NCI-H460 (cell line): ENCODE measurements at regions not wholly inside any gene's neighbourhood (a gene's known extent, or its start where the extent isn't known, plus 50 kb on each side); places are given as distances from the start of the nearest gene placed in this dataset.
A peak's percentile ranks its signal among the peaks of the same experiment; 100 is the strongest.

Experiments used
- DNase-seq: peaks from one replicate; pipeline ENCODE4 v3.0.0-alpha.2; 2016; ENCODE audit warnings: low read depth; ENCODE audit errors: extremely low read depth

GRCh38 chrX:5122181-5122678 is 1106.4 kb downstream of the NLGN4X start:
- DNase-seq = no peak

DNA sequence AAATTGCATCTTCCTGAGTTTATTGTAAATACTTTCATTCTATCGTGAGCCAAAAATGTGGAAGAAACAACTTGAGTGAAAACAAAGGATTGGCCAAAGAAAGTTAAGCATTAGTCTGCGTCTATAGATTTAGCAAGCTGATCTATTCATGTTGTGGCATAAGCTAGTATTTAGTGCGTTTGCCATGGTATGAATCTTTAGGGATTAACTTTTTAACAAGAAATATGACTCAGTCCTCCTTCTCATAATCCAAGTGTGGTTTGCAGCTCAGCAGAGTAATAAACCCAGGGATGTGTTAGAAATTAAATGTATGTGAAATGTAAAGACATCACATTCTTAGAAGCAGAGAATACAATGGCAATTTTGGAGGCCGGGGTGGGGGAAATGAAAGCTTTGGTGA is 1110.9 kb downstream of the NLGN4X start:
- DNase-seq = no peak

GRCh38 chrX:5113128-5113527 is 1115.5 kb downstream of the NLGN4X start:
- DNase-seq = no peak

DNA sequence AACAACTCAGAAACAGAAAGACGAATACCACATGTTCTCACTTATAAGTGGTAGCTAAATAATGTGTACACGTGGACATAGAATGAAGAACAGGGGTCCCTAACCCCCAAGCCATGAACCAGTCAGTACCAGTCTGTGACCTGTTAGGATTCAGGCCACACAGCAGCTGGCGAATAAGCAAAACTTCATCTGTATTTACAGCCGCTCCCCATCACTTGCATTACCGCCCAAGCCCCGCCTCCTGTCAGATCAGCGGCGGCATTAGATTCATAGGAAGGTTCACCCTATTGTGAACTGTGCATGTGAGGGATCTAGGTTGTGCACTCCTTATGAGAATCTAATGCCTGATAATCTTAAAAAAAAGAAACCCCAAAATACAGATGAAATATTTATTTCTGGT is 1128.7 kb downstream of the NLGN4X start:
- DNase-seq = no peak

- no peak for DNase-seq
Measured at GRCh38 chrX:5086388-5086787, 1142.3 kb downstream of the NLGN4X start.

- DNase-seq = no peak
Measured at GRCh38 chrX:5084279-5084678, 1144.4 kb downstream of the NLGN4X start.

DNA sequence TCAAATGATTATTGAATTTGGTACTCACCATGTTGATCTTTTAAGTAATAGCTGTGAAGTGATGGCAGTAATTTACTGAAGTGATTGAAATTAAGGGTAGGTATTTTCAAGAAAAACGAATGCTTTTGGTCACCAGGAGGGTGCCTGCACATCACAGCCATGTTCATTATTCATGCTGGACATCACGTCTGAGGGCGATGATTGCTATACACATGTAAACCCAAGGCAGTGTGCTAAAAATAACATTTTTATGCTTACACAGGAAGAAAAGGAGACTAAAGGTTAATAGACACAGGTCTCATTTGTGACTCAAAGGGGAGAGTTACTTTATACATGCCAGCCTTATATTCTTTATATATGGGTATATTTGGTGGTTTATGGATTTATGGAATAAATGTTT is 1146.0 kb downstream of the NLGN4X start:
- DNase-seq = no peak

GRCh38 chrX:5080791-5081190 is 1147.9 kb downstream of the NLGN4X start:
- DNase-seq = no peak

DNA sequence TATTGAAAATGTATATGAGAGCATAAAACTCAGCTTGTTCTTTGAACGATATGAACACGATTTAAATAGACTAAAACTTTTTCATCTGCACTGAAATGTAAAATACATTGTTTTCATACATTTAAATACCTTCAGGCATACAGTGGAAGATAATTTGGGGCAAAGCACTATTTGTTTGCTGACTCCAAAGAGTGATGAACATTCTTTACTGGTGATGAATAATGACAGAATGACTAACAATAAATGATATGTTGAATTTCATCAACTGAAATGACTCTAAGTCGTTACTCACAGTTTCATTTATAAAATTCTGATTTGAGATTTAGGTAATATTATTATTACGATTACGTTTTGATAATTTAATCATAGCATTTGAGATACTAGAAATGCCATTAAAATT is 1160.1 kb downstream of the NLGN4X start:
- no peak for DNase-seq

DNA sequence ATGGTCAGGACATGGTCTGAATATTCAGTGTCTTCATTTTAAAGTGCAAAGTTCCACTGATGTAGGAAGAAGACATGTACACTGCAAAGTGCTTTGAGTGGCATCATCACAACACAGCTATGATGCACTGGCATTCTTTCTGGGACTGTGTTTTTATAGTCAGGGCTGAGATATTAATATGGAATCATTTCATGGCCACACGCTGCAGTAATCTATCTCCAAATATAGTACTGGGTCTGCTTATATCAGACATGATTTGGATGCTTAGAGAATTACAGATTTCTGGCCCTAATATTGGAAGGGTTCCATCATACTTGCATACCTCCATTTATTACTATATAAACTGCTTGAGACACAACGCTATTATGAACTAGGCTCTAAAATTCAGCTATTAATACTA is 1170.9 kb downstream of the NLGN4X start:
- DNase-seq = no peak

- DNase-seq = no peak
Measured at GRCh38 chrX:5054852-5055251, 1173.8 kb downstream of the NLGN4X start.

DNA sequence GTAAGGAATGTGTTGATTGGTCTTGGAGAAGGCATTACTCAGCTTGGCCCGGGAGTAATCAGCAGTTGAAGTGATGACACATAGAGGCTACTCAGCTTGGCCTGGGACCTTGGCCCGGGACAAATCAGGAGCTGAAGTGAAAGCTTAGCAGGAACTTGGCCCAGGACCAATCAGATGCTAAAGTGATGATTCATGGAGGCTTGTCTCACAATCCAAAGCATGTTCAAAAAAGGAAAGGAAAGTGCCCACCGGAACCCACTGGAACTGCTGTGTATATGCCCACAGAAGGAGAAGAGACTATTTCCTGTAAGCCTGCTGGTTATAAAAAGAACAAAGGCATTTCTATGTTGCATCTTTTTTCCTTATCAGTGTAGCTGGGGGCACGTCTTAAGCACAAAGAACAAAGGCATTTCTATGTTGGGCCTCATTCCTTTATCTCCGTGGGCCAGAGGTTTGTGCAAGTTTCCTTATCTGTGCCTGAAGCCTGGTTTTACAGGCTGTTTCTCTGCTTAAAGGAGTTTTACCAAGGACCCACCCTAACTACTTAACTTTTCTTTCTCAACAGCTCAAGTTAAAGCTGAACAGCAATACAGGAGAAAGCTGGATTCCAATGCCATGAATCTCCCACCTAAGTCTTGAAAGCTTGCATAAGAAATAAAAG is 1176.7 kb downstream of the NLGN4X start:
- peak; percentile 1 for DNase-seq

DNA sequence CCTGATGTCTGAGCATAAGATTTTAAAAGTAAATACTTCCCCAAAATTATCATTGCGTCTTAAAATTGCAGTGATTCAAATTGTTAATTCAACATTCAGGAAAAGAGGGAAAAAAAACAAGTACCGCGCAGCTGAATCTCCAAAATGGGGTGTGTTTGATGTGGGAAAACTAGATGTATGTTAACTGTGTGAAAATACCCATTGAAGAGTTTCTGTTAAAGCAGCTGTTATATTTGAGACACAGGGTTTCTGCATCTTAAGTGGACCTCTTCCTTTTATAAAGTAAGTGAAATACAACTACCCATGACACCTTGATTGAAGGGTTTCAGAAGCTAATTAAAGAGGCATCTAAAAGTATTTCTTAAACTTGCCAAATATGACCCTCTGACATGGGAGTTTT is 1186.1 kb downstream of the NLGN4X start:
- DNase-seq = no peak

GRCh38 chrX:5031792-5032191 is 1196.9 kb downstream of the NLGN4X start:
- DNase-seq = no peak

GRCh38 chrX:5015451-5015850 is 1213.2 kb downstream of the NLGN4X start:
- no peak for DNase-seq

- DNase-seq = no peak
Measured at GRCh38 chrX:4994855-4995254, 1233.8 kb downstream of the NLGN4X start.

DNA sequence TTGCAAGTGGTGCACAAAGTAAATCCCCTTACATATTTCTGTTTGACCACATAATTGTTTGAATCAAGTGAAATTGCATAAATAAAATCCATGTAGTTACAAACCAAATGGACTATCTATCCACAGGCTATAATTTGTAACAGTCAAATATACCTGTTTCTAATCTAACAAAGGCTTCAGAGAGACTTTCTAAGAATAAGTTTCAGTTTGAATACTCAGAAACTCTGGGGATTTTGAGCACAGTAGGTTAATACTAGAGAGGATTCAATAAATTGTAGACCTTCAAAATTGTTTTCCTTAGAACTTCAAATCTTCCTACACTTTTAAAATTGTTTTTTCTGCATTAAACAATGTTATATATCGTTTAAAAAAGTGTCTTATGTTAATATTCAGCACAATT is 1250.1 kb downstream of the NLGN4X start:
- no peak for DNase-seq

DNA sequence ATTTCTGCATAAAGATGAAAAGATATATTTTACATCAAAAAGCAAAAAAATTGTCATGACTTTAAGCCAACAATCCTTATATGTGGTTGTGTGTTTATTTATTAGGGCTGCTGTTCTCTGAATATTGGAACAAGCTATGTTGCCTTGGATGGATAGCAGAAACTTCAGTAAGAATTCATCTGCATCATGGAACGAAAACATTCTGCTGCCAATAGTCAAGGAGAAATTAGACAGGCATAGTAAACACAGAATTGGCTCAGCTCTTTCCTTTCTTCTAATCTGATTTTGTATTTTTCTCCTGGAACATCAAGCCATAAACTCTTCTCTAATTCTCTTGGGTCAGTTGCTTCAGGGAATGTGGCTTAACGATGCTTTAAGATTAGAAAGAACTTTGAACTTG is 1257.0 kb downstream of the NLGN4X start:
- DNase-seq = no peak

- no peak for DNase-seq
Measured at GRCh38 chrX:4964112-4964511, 1250.7 kb upstream of the PRKX start.

DNA sequence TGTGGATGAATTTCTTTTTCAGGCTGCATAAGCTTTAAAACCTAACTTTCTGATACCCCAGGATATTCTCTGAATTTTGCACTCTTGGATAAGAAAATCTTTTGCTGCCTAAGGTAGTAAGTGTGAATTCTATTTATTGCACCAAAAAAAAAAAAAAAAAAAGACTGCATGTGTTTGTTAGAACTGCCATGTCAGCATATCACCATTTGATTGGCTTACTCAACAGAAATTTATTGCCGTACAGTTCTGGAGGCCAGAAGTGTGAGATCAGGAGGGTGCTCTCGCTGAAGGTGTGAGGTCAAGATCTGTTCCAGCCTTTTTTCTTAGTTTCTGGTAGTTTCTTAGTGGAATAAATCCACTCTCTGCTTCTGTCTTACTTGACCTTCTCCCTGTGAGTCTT is 1250.0 kb upstream of the PRKX start:
- DNase-seq = no peak

DNA sequence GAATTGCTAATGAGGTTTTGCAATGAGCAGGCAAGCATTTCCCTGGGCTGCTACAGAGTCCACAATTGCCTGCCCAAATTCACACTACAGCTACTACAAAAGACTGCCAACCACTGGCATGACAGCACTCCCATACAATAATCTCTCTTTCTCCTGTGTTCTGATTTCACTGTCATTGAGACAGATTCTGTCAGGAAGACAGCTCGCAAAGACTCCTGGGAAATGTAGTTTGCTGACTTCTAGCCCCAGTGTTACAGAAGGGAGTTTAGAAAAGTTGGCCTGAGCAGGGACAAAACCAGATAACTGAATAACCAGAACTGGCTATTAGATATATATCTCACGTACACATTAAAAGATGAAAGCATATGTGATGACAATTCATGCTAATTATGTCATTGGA is 1231.3 kb upstream of the PRKX start:
- DNase-seq = no peak

DNA sequence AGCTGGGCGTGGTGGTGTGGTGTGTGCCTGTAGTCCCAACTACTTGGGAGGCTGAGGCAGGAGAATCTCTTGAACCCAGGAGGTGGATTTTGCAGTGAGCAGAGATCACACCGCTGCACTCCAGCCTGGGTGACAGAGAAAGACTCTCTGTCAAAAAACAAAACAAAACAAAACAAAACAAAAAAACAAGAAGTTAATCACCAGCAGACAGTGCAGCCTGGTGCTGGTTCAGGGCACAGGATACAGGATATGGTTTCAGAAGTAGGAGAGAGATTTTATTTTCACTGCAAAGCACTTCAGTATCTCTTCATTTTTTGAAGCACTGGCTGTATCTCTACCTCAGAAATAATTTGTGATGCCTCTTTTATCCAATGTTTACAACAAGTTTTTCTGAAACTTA is 1222.9 kb upstream of the PRKX start:
- DNase-seq = no peak

GRCh38 chrX:4935846-4936245 is 1222.4 kb upstream of the PRKX start:
- DNase-seq = no peak
